Panc1 (cell line): ENCODE measurements at regions not wholly inside any gene's neighbourhood (a gene's known extent, or its start where the extent isn't known, plus 50 kb on each side); places are given as distances from the start of the nearest gene placed in this dataset.
"Not testable (repeated sequence)": the region's sequence is repeated elsewhere in the genome, so short reads cannot be mapped to it uniquely, and the experiment has no call there.

Experiments
- ATAC-seq: fragments of 200-7000 bp; cut with Tn5 transposase; 2 replicates; pipeline ENCODE4 v1.9.1; 2020; ENCODE audit warnings: mild to moderate bottlenecking, moderate library complexity
- BruUV-seq: library from RNA; stranded (reverse); fragments of 400-500 nt; replicated peaks from 2 replicates; lab custom pipeline; 2021; lab: Mats Ljungman, UMichigan
- CTCF ChIA-PET: fragments of 300-600 bp; sonication (Branson Sonifier 250); formaldehyde crosslinking; loops from one replicate; lab custom pipeline; 2022; ENCODE audit warnings: antibody characterized with exemption; lab: Charles Lee
- POLR2A ChIA-PET: fragments of 300-600 bp; sonication (Branson Sonifier 250); formaldehyde crosslinking; loops from one replicate; lab custom pipeline; 2022; ENCODE audit warnings: antibody characterized with exemption; lab: Charles Lee
- DNase-seq: peaks from one replicate; pipeline ENCODE4 v3.0.0-alpha.2; 2010; ENCODE audit warnings: low read depth, low spot score
- H3K27ac ChIP-seq: 2 replicates; pipeline ENCODE4 v1.5.1; 2011; ENCODE audit warnings: mild to moderate bottlenecking, low read length, inconsistent platforms
- H3K27me3 ChIP-seq: fragments of 200-500 bp; sonication (Bioruptor generic); 2 replicates; pipeline ENCODE4 v1.6.0; 2014; ENCODE audit warnings: low read length, inconsistent platforms; ENCODE audit not compliant: control insufficient read depth, insufficient read depth
- H3K36me3 ChIP-seq: fragments of 200-500 bp; sonication (Bioruptor generic); 2 replicates; pipeline ENCODE4 v1.5.1; 2014; ENCODE audit warnings: inconsistent platforms, mild to moderate bottlenecking, low read length, moderate library complexity; ENCODE audit not compliant: control insufficient read depth, insufficient read depth
- H3K4me1 ChIP-seq: 2 replicates; pipeline ENCODE4 v1.5.1; 2011; ENCODE audit warnings: inconsistent platforms, mild to moderate bottlenecking, low read length, moderate library complexity; ENCODE audit not compliant: control insufficient read depth, insufficient read depth
- H3K4me3 ChIP-seq, 2 experiments: 2 replicates each; pipeline ENCODE4 v1.5.1; 2011 to 2012; ENCODE audit warnings: low read depth in 2 of 2, low read length in 2 of 2, mild to moderate bottlenecking in 2 of 2, inconsistent platforms in 1 of 2, moderate library complexity in 1 of 2
- H3K9me3 ChIP-seq: fragments of 200-500 bp; sonication (Bioruptor generic); 2 replicates; pipeline ENCODE4 v1.5.1; 2014; ENCODE audit warnings: low read depth, mild to moderate bottlenecking, inconsistent platforms, low read length, moderate library complexity; ENCODE audit not compliant: control insufficient read depth, insufficient read depth
- CTCF ChIP-seq: fragments of 450-650 bp; IDR thresholded peaks from 2 replicates; pipeline ENCODE4 v1.5.1; 2017; ENCODE audit warnings: mild to moderate bottlenecking
- POLR2AphosphoS5 ChIP-seq: IDR thresholded peaks from 2 replicates; pipeline ENCODE4 v1.6.1; 2012; ENCODE audit warnings: mild to moderate bottlenecking, low read depth, low read length, moderate library complexity
- SIN3A ChIP-seq: IDR thresholded peaks from 2 replicates; pipeline ENCODE4 v1.6.1; 2012; ENCODE audit warnings: low read depth, mild to moderate bottlenecking, low read length, moderate library complexity, borderline replicate concordance; ENCODE audit not compliant: insufficient read depth
- TCF7L2 ChIP-seq: IDR thresholded peaks from 2 replicates; pipeline ENCODE4 v1.6.1; 2011; ENCODE audit warnings: mild to moderate bottlenecking, low read depth, low read length, inconsistent platforms
- in situ Hi-C: cut with HindIII; loops from 2 replicates; pipeline ENCODE4 v1.10.0; 2016; ENCODE audit warnings: low sequenced_read_pairs, low pct_unique_long_range_greater_than_20kb
- intact Hi-C: fragments of 100-400 bp; cut with micrococcal nuclease; formaldehyde crosslinking; loops from one replicate; pipeline ENCODE4 v1.10.0; 2022; ENCODE audit not compliant: unreplicated experiment
- TF ChIP-seq, protein P1 (sequence below), 2 experiments: IDR thresholded peaks; 2 replicates each; pipeline ENCODE4 v1.6.1; 2011 to 2012; ENCODE audit warnings: low read depth in 2 of 2, control low read depth in 1 of 2, low read length in 1 of 2, mild to moderate bottlenecking in 1 of 2, moderate library complexity in 1 of 2; ENCODE audit not compliant: insufficient read depth in 1 of 2

DNA sequence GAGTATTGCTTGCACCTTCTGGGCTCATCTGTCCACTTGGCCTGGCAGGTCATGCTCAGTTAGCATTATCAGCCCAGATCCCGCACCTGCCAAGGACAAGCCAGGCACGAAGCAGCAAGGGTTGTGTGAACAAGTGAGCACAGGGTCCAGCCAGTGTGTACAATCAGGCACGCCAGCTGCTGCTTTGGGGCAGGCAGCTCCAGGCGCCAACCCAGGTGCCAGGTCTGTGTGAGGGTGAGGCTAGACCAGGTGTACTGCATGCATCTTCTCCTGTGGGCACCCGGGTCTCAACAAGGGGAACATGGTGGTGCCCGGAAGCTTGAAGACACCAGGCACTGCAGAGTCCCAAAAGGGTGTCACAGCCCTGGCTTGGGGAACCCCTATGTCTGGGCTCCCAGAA, 1446.8 kb downstream of the PCDH9 start:
- in situ Hi-C loops (no loop called here), intact Hi-C loops (no loop called here)
- ChIA-PET CTCF (no interaction called here), POLR2A (no interaction called here)
- ATAC-seq (no peak), DNase-seq (no peak)
- H3K27me3 ChIP-seq: no peaks in the 10 kb centered on the region
- no peak for TF ChIP-seq TCF7L2
- no peak for TF ChIP-seq SIN3A
- TF ChIP-seq, protein P1, sequence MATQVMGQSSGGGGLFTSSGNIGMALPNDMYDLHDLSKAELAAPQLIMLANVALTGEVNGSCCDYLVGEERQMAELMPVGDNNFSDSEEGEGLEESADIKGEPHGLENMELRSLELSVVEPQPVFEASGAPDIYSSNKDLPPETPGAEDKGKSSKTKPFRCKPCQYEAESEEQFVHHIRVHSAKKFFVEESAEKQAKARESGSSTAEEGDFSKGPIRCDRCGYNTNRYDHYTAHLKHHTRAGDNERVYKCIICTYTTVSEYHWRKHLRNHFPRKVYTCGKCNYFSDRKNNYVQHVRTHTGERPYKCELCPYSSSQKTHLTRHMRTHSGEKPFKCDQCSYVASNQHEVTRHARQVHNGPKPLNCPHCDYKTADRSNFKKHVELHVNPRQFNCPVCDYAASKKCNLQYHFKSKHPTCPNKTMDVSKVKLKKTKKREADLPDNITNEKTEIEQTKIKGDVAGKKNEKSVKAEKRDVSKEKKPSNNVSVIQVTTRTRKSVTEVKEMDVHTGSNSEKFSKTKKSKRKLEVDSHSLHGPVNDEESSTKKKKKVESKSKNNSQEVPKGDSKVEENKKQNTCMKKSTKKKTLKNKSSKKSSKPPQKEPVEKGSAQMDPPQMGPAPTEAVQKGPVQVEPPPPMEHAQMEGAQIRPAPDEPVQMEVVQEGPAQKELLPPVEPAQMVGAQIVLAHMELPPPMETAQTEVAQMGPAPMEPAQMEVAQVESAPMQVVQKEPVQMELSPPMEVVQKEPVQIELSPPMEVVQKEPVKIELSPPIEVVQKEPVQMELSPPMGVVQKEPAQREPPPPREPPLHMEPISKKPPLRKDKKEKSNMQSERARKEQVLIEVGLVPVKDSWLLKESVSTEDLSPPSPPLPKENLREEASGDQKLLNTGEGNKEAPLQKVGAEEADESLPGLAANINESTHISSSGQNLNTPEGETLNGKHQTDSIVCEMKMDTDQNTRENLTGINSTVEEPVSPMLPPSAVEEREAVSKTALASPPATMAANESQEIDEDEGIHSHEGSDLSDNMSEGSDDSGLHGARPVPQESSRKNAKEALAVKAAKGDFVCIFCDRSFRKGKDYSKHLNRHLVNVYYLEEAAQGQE (IDR thresholded peaks at IDR 0.05; ENCODE audit: insufficient read depth in 1 of 2, low read depth in 2 of 2, low read length in 1 of 2): no peak
- no peak for TF ChIP-seq CTCF
- no peaks in the 10 kb centered on the region for H3K4me1 ChIP-seq
- BruUV-seq: no TSS peak
- H3K36me3 ChIP-seq: no peaks in the 10 kb centered on the region
- no peak overlapping the region for H3K27ac ChIP-seq
- no peaks in the 10 kb centered on the region for H3K9me3 ChIP-seq
- H3K4me3 ChIP-seq: no peak overlapping the region

DNA sequence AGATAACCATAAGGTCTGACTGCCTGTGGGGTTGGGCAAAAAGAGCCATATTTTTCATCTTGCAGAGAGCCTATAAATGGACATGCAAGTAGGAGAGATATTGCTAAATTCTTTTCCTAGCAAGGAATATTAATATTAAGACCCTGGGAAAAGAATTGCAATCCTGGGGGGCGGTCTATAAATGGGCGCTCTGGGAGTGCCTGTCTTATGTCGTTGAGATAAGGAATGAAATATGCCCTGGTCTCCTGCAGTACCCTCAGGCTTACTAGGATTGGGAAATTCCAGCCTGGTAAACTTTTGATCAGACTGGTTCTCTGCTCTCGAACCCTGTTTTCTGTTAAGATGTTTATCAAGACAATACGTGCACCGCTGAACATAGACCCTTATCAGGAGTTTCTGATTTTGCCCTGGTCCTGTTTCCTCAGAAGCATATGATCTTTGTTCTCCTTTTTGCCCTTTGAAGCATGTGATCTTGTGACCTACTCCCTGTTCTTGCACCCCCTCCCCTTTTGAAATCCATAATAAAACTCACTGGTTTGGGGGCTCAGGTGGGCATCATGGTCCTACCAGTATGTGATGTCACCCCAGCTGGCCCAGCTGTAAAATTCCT, 1458.3 kb downstream of the PCDH9 start:
- CTCF ChIA-PET, H3K9me3 ChIP-seq, H3K4me1 ChIP-seq, H3K27me3 ChIP-seq, intact Hi-C loops, ATAC-seq, H3K36me3 ChIP-seq, DNase-seq, H3K4me3 ChIP-seq, in situ Hi-C loops, BruUV-seq, H3K27ac ChIP-seq, POLR2A ChIA-PET: not testable (repeated sequence)

DNA sequence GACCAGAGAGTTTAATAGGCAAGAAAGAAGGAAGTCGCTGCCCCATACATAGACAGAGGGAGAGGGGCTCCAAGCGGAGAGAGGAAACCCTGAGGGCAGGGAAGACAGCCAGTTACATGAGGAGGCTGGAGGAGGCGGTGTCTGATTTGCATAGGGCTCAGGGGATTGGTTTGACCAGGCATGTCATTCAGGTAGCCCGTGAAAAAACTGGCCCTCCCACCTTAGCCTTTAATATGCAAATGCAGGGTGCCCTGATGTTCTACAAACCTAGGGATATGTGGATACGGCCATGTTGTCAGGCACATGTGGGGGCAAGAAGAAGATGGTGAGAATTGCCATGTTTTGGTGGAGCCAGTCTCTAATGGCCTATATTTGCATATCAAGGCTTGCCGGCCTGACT, 1461.6 kb downstream of the PCDH9 start:
- Histone ChIP-seq H3K4me1 (no peaks in the 10 kb centered on the region), H3K36me3 (no peaks in the 10 kb centered on the region), H3K9me3 (0 out of 2 replicates have a peak, but pooled peaks cover 3% of the 10 kb centered on the region), H3K4me3 (no peak overlapping the region), H3K27ac (no peak overlapping the region), H3K27me3 (no peaks in the 10 kb centered on the region)
- DNase-seq (no peak), ATAC-seq (no peak)
- in situ Hi-C loops: no loop called here
- BruUV-seq: no TSS peak
- TF ChIP-seq POLR2AphosphoS5: no peak
- TF ChIP-seq TCF7L2: no peak
- no peak for TF ChIP-seq CTCF
- TF ChIP-seq, protein P1 (IDR thresholded peaks at IDR 0.05; ENCODE audit: insufficient read depth in 1 of 2, low read depth in 2 of 2, low read length in 1 of 2): no peak
- TF ChIP-seq SIN3A: no peak
- ChIA-PET POLR2A (no interaction called here), CTCF (no interaction called here)
- intact Hi-C loops: no loop called here
